Astrocyte (in vitro differentiated cells and primary cell): ENCODE measurements at regions not wholly inside any gene's neighbourhood (a gene's known extent, or its start where the extent isn't known, plus 50 kb on each side); places are given as distances from the start of the nearest gene placed in this dataset.

Experiments
- DNase-seq: peaks from one replicate; pipeline ENCODE4 v3.0.0-alpha.2; 2010; ENCODE audit warnings: low read depth
- FAIRE-seq: peaks from 2 replicates; lab custom pipeline; 2011; peaks lifted over from hg19 to GRCh38; lab: Jason Lieb, UNC
- H2AFZ ChIP-seq: 2 replicates; pipeline ENCODE4 v1.6.0; 2012; ENCODE audit warnings: low read depth, low read length, inconsistent platforms
- H3K27ac ChIP-seq: 2 replicates; pipeline ENCODE4 v1.5.1; 2011; ENCODE audit warnings: low read depth, low read length, inconsistent platforms
- H3K27me3 ChIP-seq: 2 replicates; pipeline ENCODE4 v1.6.0; 2011; ENCODE audit warnings: low read length, inconsistent platforms; ENCODE audit not compliant: insufficient read depth
- H3K36me3 ChIP-seq: 2 replicates; pipeline ENCODE4 v1.5.1; 2011; ENCODE audit warnings: low read length, inconsistent platforms; ENCODE audit not compliant: insufficient read depth
- H3K4me1 ChIP-seq: 2 replicates; pipeline ENCODE4 v1.5.1; 2011; ENCODE audit warnings: low read length, inconsistent platforms; ENCODE audit not compliant: insufficient read depth
- H3K4me2 ChIP-seq: 2 replicates; pipeline ENCODE4 v1.6.0; 2012; ENCODE audit warnings: low read length, inconsistent platforms
- H3K4me3 ChIP-seq: 2 replicates; pipeline ENCODE4 v1.5.1; 2011; ENCODE audit warnings: low read depth, mild to moderate bottlenecking, low read length, inconsistent platforms; ENCODE audit not compliant: insufficient read depth
- H3K79me2 ChIP-seq: 2 replicates; pipeline ENCODE4 v1.6.0; 2012; ENCODE audit warnings: mild to moderate bottlenecking, low read length, inconsistent platforms; ENCODE audit not compliant: insufficient read depth
- H3K9ac ChIP-seq: 2 replicates; pipeline ENCODE4 v1.6.0; 2012; ENCODE audit warnings: mild to moderate bottlenecking, low read length, inconsistent platforms
- H3K9me3 ChIP-seq: 2 replicates; pipeline ENCODE4 v1.5.1; 2012; ENCODE audit warnings: low read depth, mild to moderate bottlenecking, low read length, inconsistent platforms; ENCODE audit not compliant: insufficient read depth
- H4K20me1 ChIP-seq: 2 replicates; pipeline ENCODE4 v1.6.0; 2012; ENCODE audit warnings: low read length, inconsistent platforms; ENCODE audit not compliant: insufficient read depth
- H3K27ac Mint-ChIP-seq: one replicate; pipeline ENCODE4 v1.8.0; 2021; ENCODE audit warnings: mild to moderate bottlenecking, mixed read lengths; ENCODE audit not compliant: unreplicated experiment
- H3K27me3 Mint-ChIP-seq: one replicate; pipeline ENCODE4 v1.8.0; 2021; ENCODE audit warnings: low read depth, mixed read lengths; ENCODE audit not compliant: unreplicated experiment
- H3K36me3 Mint-ChIP-seq: one replicate; pipeline ENCODE4 v1.8.0; 2021; ENCODE audit warnings: low read depth, mixed read lengths; ENCODE audit not compliant: unreplicated experiment
- H3K4me1 Mint-ChIP-seq: one replicate; pipeline ENCODE4 v1.8.0; 2021; ENCODE audit warnings: low read depth, mixed read lengths; ENCODE audit not compliant: unreplicated experiment
- H3K4me3 Mint-ChIP-seq: one replicate; pipeline ENCODE4 v1.8.0; 2021; ENCODE audit warnings: mild to moderate bottlenecking, moderate library complexity, mixed read lengths; ENCODE audit not compliant: unreplicated experiment
- H3K9me3 Mint-ChIP-seq: one replicate; pipeline ENCODE4 v1.8.0; 2021; ENCODE audit warnings: mild to moderate bottlenecking, mixed read lengths; ENCODE audit not compliant: unreplicated experiment
- EZH2 ChIP-seq: IDR thresholded peaks from 2 replicates; pipeline ENCODE4 v1.6.1; 2012; ENCODE audit warnings: mild to moderate bottlenecking, low read length, inconsistent platforms; ENCODE audit not compliant: insufficient read depth
- TF ChIP-seq, protein P1 (sequence below): IDR thresholded peaks from 2 replicates; pipeline ENCODE4 v1.5.1; 2011; ENCODE audit warnings: low read depth, mild to moderate bottlenecking, inconsistent platforms, low read length, moderate library complexity; ENCODE audit not compliant: insufficient read depth

- Histone ChIP-seq H3K27me3 (no peaks in the 10 kb centered on the region), H3K9me3 (no peaks in the 10 kb centered on the region), H4K20me1 (no peaks in the 10 kb centered on the region), H3K4me3 (no peak overlapping the region), H3K36me3 (no peaks in the 10 kb centered on the region), H2AFZ (no peak overlapping the region), H3K4me1 (no peaks in the 10 kb centered on the region), H3K79me2 (no peaks in the 10 kb centered on the region), H3K4me2 (no peak overlapping the region), H3K9ac (no peak overlapping the region), H3K27ac (no peak overlapping the region)
- no peak for TF ChIP-seq EZH2
- TF ChIP-seq, protein P1, sequence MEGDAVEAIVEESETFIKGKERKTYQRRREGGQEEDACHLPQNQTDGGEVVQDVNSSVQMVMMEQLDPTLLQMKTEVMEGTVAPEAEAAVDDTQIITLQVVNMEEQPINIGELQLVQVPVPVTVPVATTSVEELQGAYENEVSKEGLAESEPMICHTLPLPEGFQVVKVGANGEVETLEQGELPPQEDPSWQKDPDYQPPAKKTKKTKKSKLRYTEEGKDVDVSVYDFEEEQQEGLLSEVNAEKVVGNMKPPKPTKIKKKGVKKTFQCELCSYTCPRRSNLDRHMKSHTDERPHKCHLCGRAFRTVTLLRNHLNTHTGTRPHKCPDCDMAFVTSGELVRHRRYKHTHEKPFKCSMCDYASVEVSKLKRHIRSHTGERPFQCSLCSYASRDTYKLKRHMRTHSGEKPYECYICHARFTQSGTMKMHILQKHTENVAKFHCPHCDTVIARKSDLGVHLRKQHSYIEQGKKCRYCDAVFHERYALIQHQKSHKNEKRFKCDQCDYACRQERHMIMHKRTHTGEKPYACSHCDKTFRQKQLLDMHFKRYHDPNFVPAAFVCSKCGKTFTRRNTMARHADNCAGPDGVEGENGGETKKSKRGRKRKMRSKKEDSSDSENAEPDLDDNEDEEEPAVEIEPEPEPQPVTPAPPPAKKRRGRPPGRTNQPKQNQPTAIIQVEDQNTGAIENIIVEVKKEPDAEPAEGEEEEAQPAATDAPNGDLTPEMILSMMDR = no peak
- H3K36me3 Mint-ChIP-seq = no peaks in the 10 kb centered on the region
- no peaks in the 10 kb centered on the region for H3K4me1 Mint-ChIP-seq
- DNase-seq (no peak), FAIRE-seq (no peak)
- no peak overlapping the region for H3K4me3 Mint-ChIP-seq
- no peaks in the 10 kb centered on the region for H3K9me3 Mint-ChIP-seq
- no peaks in the 10 kb centered on the region for H3K27me3 Mint-ChIP-seq
- H3K27ac Mint-ChIP-seq = no peak overlapping the region
Measured at GRCh38 chr6:144593392-144593791, 308.3 kb downstream of the UTRN start.

DNA sequence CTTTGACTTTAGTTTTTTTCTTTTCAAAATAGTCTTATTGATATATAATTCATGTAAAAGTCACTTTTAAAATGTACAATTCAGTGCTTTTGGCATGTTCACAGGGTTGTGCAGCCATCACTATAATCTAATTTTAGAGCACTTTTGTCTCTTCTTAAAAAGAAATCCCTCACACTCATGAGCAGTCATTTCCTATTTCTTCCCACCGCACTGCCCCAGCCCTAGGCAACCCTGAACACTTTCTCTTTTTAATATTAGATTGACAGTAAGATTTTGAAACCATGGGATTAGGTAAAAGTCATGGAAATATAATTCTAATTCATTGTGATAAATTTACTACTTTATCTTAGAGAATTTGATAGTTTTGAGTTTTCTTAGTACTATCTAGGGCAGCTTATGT lies 309.4 kb downstream of the UTRN start:
- H4K20me1 ChIP-seq = no peaks in the 10 kb centered on the region
- no peaks in the 10 kb centered on the region for H3K27me3 Mint-ChIP-seq
- H3K9ac ChIP-seq = no peak overlapping the region
- no peak overlapping the region for H2AFZ ChIP-seq
- H3K36me3 Mint-ChIP-seq = no peaks in the 10 kb centered on the region
- H3K27ac Mint-ChIP-seq = no peak overlapping the region
- H3K4me3 ChIP-seq = no peak overlapping the region
- no peaks in the 10 kb centered on the region for H3K79me2 ChIP-seq
- no peaks in the 10 kb centered on the region for H3K4me1 ChIP-seq
- no peak overlapping the region for H3K27ac ChIP-seq
- no peaks in the 10 kb centered on the region for H3K9me3 Mint-ChIP-seq
- H3K27me3 ChIP-seq = no peaks in the 10 kb centered on the region
- no peak overlapping the region for H3K4me2 ChIP-seq
- no peaks in the 10 kb centered on the region for H3K36me3 ChIP-seq
- no peaks in the 10 kb centered on the region for H3K4me1 Mint-ChIP-seq
- H3K4me3 Mint-ChIP-seq = no peak overlapping the region
- TF ChIP-seq, protein P1 = no peak
- no peak for TF ChIP-seq EZH2
- H3K9me3 ChIP-seq = no peaks in the 10 kb centered on the region
- FAIRE-seq (no peak), DNase-seq (no peak)

DNA sequence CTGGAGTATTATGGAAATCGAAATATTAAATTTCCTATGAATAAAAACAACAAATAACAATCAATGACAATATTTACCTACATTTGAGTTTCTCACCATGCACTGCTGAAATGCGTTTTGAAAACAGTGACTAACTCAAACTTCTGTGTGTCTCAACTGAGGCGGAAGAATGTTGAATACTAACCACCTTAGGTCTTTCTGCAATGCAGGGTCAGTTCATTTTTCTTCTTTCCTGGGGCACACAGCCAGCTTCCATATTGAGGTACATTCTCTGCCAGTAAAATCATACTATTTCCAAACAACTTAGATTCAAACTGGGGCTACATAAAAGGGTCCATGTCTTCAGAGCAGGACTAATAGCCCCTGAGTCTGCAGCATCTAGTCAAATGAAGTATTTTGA lies 310.1 kb downstream of the UTRN start:
- Histone ChIP-seq H3K36me3 (no peaks in the 10 kb centered on the region), H2AFZ (no peak overlapping the region), H3K9ac (no peak overlapping the region), H4K20me1 (no peaks in the 10 kb centered on the region), H3K4me1 (no peaks in the 10 kb centered on the region), H3K9me3 (no peaks in the 10 kb centered on the region), H3K4me2 (no peak overlapping the region), H3K79me2 (no peaks in the 10 kb centered on the region), H3K4me3 (no peak overlapping the region), H3K27me3 (no peaks in the 10 kb centered on the region), H3K27ac (no peak overlapping the region)
- Mint-ChIP-seq H3K36me3 (no peaks in the 10 kb centered on the region), H3K4me3 (no peak overlapping the region), H3K9me3 (no peaks in the 10 kb centered on the region), H3K27me3 (no peaks in the 10 kb centered on the region), H3K27ac (no peak overlapping the region), H3K4me1 (no peaks in the 10 kb centered on the region)
- FAIRE-seq = no peak
- DNase-seq = peak; percentile 88
- TF ChIP-seq, protein P1 = no peak
- no peak for TF ChIP-seq EZH2
